Liver (tissue), 7 donors: ENCODE measurements at regions not wholly inside any gene's neighbourhood (a gene's known extent, or its start where the extent isn't known, plus 50 kb on each side); places are given as distances from the start of the nearest gene placed in this dataset.

ENCODE experiments used
- DNase-seq: peaks from one replicate; pipeline ENCODE4 v3.0.0-alpha.2; 2017; ENCODE audit warnings: low spot score
- H3K27ac ChIP-seq, 2 donors: one replicate each; pipeline ENCODE4 v1.7.0; 2013; ENCODE audit warnings: inconsistent platforms in 2 of 2, low read length in 2 of 2, control low read depth in 1 of 2, low read depth in 1 of 2, mild to moderate bottlenecking in 1 of 2
- H3K27me3 ChIP-seq, 4 donors: one replicate each; pipeline versions ENCODE4 v1.6.1 to v1.7.0; 2013; ENCODE audit warnings: low read length in 3 of 4, inconsistent platforms in 1 of 4, mild to moderate bottlenecking in 1 of 4, moderate library complexity in 1 of 4; ENCODE audit not compliant: control insufficient read depth in 4 of 4, insufficient read depth in 4 of 4
- H3K36me3 ChIP-seq, 4 donors: one replicate each; pipeline versions ENCODE4 v1.6.1 to v1.7.0; 2013; ENCODE audit warnings: low read length in 3 of 4, mild to moderate bottlenecking in 3 of 4, low read depth in 1 of 4, moderate library complexity in 1 of 4; ENCODE audit not compliant: control insufficient read depth in 4 of 4, insufficient read depth in 3 of 4
- H3K4me1 ChIP-seq, 4 donors: one replicate each; pipeline versions ENCODE4 v1.6.1 to v1.7.0; 2013; ENCODE audit warnings: low read length in 3 of 4, mild to moderate bottlenecking in 3 of 4, moderate library complexity in 1 of 4; ENCODE audit not compliant: control insufficient read depth in 4 of 4, insufficient read depth in 4 of 4
- H3K4me3 ChIP-seq, 3 donors: one replicate each; pipeline versions ENCODE4 v1.6.1 to v1.7.0; 2013; ENCODE audit warnings: low read length in 3 of 3, control low read depth in 1 of 3, low read depth in 1 of 3, mild to moderate bottlenecking in 1 of 3
- H3K9ac ChIP-seq, 2 donors: one replicate each; pipeline ENCODE4 v1.7.0; 2013; ENCODE audit warnings: low read length in 2 of 2, mild to moderate bottlenecking in 2 of 2, moderate library complexity in 2 of 2, control low read depth in 1 of 2, low read depth in 1 of 2
- H3K9me3 ChIP-seq, 4 donors: one replicate each; pipeline versions ENCODE4 v1.6.1 to v1.7.0; 2013; ENCODE audit warnings: low read length in 3 of 4; ENCODE audit not compliant: control insufficient read depth in 4 of 4
- EGR1 ChIP-seq, 2 donors: IDR thresholded peaks; 2 replicates each; pipeline ENCODE4 v1.6.1; 2016 to 2018; ENCODE audit warnings: antibody characterized with exemption in 2 of 2, low read depth in 2 of 2
- FOXA1 ChIP-seq: IDR thresholded peaks from 2 replicates; pipeline ENCODE4 v1.6.1; 2016; ENCODE audit warnings: antibody characterized with exemption
- FOXA2 ChIP-seq: IDR thresholded peaks from 2 replicates; pipeline ENCODE4 v1.6.1; 2016; ENCODE audit warnings: antibody characterized with exemption
- GABPA ChIP-seq, 2 donors: IDR thresholded peaks in 1 of 2; conservative IDR thresholded peaks in 1 of 2; 2 replicates each; pipeline ENCODE4 v1.6.1; 2016; ENCODE audit warnings: antibody characterized with exemption in 2 of 2, mild to moderate bottlenecking in 1 of 2, moderate library complexity in 1 of 2
- HNF4A ChIP-seq, 2 donors: conservative IDR thresholded peaks; 2 replicates each; pipeline ENCODE4 v1.6.1; 2016; ENCODE audit warnings: antibody characterized with exemption in 2 of 2, mild to moderate bottlenecking in 2 of 2
- JUND ChIP-seq, 2 donors: IDR thresholded peaks; 2 replicates each; pipeline ENCODE4 v1.6.1; 2016; ENCODE audit warnings: antibody characterized with exemption in 2 of 2
- MAX ChIP-seq: IDR thresholded peaks from 2 replicates; pipeline ENCODE4 v1.6.1; 2016; ENCODE audit warnings: antibody characterized with exemption
- NR2F2 ChIP-seq: IDR thresholded peaks from 2 replicates; pipeline ENCODE4 v1.6.1; 2016; ENCODE audit warnings: antibody characterized with exemption
- RAD21 ChIP-seq, 2 donors: IDR thresholded peaks; 2 replicates each; pipeline ENCODE4 v1.6.1; 2016; ENCODE audit warnings: antibody characterized with exemption in 2 of 2, mild to moderate bottlenecking in 2 of 2
- REST ChIP-seq: IDR thresholded peaks from 2 replicates; pipeline ENCODE4 v1.6.1; 2016; ENCODE audit warnings: antibody characterized with exemption, mild to moderate bottlenecking
- RXRA ChIP-seq, 2 donors: IDR thresholded peaks; 2 replicates each; pipeline ENCODE4 v1.6.1; 2017 to 2018; ENCODE audit warnings: antibody characterized with exemption in 2 of 2, mild to moderate bottlenecking in 1 of 2
- YY1 ChIP-seq: IDR thresholded peaks from 2 replicates; pipeline ENCODE4 v1.6.1; 2016; ENCODE audit warnings: antibody characterized with exemption, mild to moderate bottlenecking
- ZBTB33 ChIP-seq: IDR thresholded peaks from 2 replicates; pipeline ENCODE4 v1.6.1; 2016; ENCODE audit warnings: antibody characterized with exemption
- WGBS: extraction: QIAGEN DNeasy Blood & Tissue Kit; methylation state at CpG from one replicate; pipeline ENCODE4 v1.1.7; 2013; 5-methylcytosine and 5-hydroxymethylcytosine counted together
- donor health status: healthy.
- donor health status: healthy.
- donor health status: healthy.
- donor health status: healthy.

- TF ChIP-seq EGR1 (IDR thresholded peaks at IDR 0.05; ENCODE audit: low read depth in 2 of 2) (no peak), RAD21 (IDR thresholded peaks at IDR 0.05) (no peak), MAX (no peak)
Observed at GRCh38 chr1:239803781-239804180, 287.9 kb upstream of the FMN2 start (continued).

- 81% methylated on average over 4 of the region's 4 CpGs for WGBS
Observed at GRCh38 chr1:239804266-239804665, 287.4 kb upstream of the FMN2 start.

GRCh38 chr1:239805042-239805441, 286.6 kb upstream of the FMN2 start:
- H3K4me1 ChIP-seq = no peaks in the 10 kb centered on the region
- DNase-seq = no peak
- no peaks in the 10 kb centered on the region for H3K9me3 ChIP-seq
- no peaks in the 10 kb centered on the region for H3K36me3 ChIP-seq
- H3K4me3 ChIP-seq = no peak overlapping the region
- no peaks in the 10 kb centered on the region for H3K27me3 ChIP-seq
- no peak overlapping the region for H3K27ac ChIP-seq
- H3K9ac ChIP-seq = no peak overlapping the region
- 87% methylated on average over 4 of the region's 4 CpGs for WGBS
- no peak for TF ChIP-seq FOXA2
- TF ChIP-seq REST = no peak
- no peak for TF ChIP-seq YY1
- no peak for TF ChIP-seq GABPA (IDR thresholded peaks at IDR 0.05 in 1 of 2, conservative IDR thresholded peaks at IDR 0.05 in 1 of 2)
- TF ChIP-seq RXRA (IDR thresholded peaks at IDR 0.05) = no peak
- no peak for TF ChIP-seq ZBTB33

More at GRCh38 chr1:239804266-239804665, 287.4 kb upstream of the FMN2 start:
- Histone ChIP-seq H3K9me3 (no peaks in the 10 kb centered on the region), H3K9ac (no peak overlapping the region), H3K4me3 (no peak overlapping the region), H3K27me3 (no peaks in the 10 kb centered on the region), H3K27ac (no peak overlapping the region), H3K36me3 (no peaks in the 10 kb centered on the region), H3K4me1 (no peaks in the 10 kb centered on the region)
- DNase-seq = no peak
- TF ChIP-seq HNF4A (conservative IDR thresholded peaks at IDR 0.05) = no peak
- no peak for TF ChIP-seq JUND (IDR thresholded peaks at IDR 0.05)
- TF ChIP-seq ZBTB33 = no peak
- TF ChIP-seq FOXA2 = no peak
- no peak for TF ChIP-seq RAD21 (IDR thresholded peaks at IDR 0.05)
- TF ChIP-seq GABPA (IDR thresholded peaks at IDR 0.05 in 1 of 2, conservative IDR thresholded peaks at IDR 0.05 in 1 of 2) = no peak
- TF ChIP-seq REST = no peak
- TF ChIP-seq FOXA1 = no peak
- no peak for TF ChIP-seq NR2F2
